ENCODE measurements at regions not wholly inside any gene's neighbourhood (a gene's known extent, or its start where the extent isn't known, plus 50 kb on each side); places are given as distances from the start of the nearest gene placed in this dataset.

DNA sequence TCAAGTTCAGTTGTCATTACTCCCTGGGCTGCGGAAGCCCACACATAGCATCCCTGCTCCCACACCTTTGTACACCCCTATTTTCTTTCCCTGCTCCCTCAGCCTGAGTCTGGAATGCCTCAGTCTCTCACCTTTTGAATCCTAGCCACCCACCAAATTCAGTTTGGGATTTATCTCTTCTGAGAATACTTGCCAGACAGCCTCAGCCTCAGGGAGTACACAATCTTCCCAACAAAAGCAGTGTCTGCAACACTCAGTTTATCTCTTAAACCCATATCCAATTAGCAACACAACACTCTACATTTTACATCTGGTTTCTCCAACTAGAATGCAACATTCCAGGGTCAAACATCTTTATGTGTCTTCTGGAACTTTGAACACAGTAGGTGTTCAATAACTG lies 190.2 kb downstream of the GPAM start:
- H3K4me3 ChIP-seq (ENCODE audit: low read depth, low read length): no peak overlapping the region
- TF ChIP-seq, protein P1, sequence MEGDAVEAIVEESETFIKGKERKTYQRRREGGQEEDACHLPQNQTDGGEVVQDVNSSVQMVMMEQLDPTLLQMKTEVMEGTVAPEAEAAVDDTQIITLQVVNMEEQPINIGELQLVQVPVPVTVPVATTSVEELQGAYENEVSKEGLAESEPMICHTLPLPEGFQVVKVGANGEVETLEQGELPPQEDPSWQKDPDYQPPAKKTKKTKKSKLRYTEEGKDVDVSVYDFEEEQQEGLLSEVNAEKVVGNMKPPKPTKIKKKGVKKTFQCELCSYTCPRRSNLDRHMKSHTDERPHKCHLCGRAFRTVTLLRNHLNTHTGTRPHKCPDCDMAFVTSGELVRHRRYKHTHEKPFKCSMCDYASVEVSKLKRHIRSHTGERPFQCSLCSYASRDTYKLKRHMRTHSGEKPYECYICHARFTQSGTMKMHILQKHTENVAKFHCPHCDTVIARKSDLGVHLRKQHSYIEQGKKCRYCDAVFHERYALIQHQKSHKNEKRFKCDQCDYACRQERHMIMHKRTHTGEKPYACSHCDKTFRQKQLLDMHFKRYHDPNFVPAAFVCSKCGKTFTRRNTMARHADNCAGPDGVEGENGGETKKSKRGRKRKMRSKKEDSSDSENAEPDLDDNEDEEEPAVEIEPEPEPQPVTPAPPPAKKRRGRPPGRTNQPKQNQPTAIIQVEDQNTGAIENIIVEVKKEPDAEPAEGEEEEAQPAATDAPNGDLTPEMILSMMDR (IDR thresholded peaks at IDR 0.05; ENCODE audit: insufficient read depth, low read length, missing control alignments): no peak
- ChIA-PET CTCF (no interaction called here), POLR2A (no interaction called here)
- DNase-seq (ENCODE audit: low read depth, low spot score): no peak

- TF ChIP-seq, protein P1 (IDR thresholded peaks at IDR 0.05; ENCODE audit: insufficient read depth, low read length, missing control alignments): no peak
- CTCF ChIA-PET: no interaction called here
- POLR2A ChIA-PET: no interaction called here
Observed at GRCh38 chr10:111993872-111994426, 189.6 kb downstream of the GPAM start.

DNA sequence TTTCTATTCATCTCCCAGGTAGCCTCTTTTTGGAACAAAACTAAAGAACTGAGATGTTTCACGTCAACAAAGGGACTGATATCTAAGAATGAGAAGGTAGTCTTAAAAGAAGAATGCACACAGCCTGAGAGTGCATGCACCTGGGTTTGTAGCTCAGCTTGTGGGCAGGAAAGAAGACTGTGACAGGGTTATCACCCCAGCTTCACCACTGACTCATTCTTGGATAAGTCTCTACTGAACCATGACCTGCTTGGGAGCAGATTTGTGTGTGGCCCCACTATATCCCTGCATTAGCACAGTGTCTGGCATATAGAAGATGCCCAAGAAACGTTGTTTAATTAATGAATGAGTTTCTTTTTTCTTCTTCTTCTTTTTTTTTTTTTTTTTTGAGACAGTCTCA lies 187.5 kb downstream of the GPAM start:
- no peak for DNase-seq (ENCODE audit: low read depth, low spot score)
- TF ChIP-seq, protein P1 (IDR thresholded peaks at IDR 0.05; ENCODE audit: insufficient read depth, low read length, missing control alignments): no peak
- ChIA-PET POLR2A (no interaction called here), CTCF (no interaction called here)
- no peak overlapping the region for H3K4me3 ChIP-seq (ENCODE audit: low read depth, low read length)

More at GRCh38 chr10:111993872-111994426, 189.6 kb downstream of the GPAM start:
- no peak overlapping the region for H3K4me3 ChIP-seq (ENCODE audit: low read depth, low read length)
- DNase-seq (ENCODE audit: low read depth, low spot score): no peak

- TF ChIP-seq, protein P1 (IDR thresholded peaks at IDR 0.05; ENCODE audit: insufficient read depth, low read length, missing control alignments): no peak
- CTCF ChIA-PET: no interaction called here
- H3K4me3 ChIP-seq (ENCODE audit: low read depth, low read length): no peak overlapping the region
- POLR2A ChIA-PET: no interaction called here
- DNase-seq (ENCODE audit: low read depth, low spot score): no peak
Observed at GRCh38 chr10:111998728-111999127, 184.8 kb downstream of the GPAM start.

GRCh38 chr10:111999205-111999914 lies 184.2 kb downstream of the GPAM start:
- ChIA-PET POLR2A (no interaction called here), CTCF (no interaction called here)
- H3K4me3 ChIP-seq (ENCODE audit: low read depth, low read length): no peak overlapping the region
- no peak for DNase-seq (ENCODE audit: low read depth, low spot score)
- TF ChIP-seq, protein P1 (IDR thresholded peaks at IDR 0.05; ENCODE audit: insufficient read depth, low read length, missing control alignments): no peak

DNA sequence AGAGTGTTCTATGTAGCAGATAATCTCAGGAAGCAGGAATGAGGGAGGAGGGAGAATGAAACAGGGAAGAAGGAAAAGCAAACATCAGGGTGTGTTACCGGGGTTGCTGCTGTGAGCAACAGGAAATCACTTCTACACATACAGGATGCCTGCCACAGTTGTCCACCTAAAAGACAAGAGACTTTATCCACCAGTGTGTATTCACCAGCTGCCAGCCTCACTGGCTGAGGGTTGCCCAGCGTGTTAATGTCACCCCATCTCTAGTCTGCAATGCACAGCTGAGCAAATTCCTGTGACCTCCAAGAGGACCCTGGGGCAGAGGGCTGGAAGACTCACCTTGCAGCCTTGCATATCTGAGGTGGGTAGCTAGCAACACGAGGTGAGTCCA lies 183.7 kb downstream of the GPAM start:
- ChIA-PET CTCF (no interaction called here), POLR2A (no interaction called here)
- DNase-seq (ENCODE audit: low read depth, low spot score): no peak
- no peak overlapping the region for H3K4me3 ChIP-seq (ENCODE audit: low read depth, low read length)
- TF ChIP-seq, protein P1 (IDR thresholded peaks at IDR 0.05; ENCODE audit: insufficient read depth, low read length, missing control alignments): no peak

Measured in AG04449 (cell line).